ENCODE measurements at regions not wholly inside any gene's neighbourhood (a gene's known extent, or its start where the extent isn't known, plus 50 kb on each side); places are given as distances from the start of the nearest gene placed in this dataset.
"Not testable (repeated sequence)": the region's sequence is repeated elsewhere in the genome, so short reads cannot be mapped to it uniquely, and the experiment has no call there.

DNA sequence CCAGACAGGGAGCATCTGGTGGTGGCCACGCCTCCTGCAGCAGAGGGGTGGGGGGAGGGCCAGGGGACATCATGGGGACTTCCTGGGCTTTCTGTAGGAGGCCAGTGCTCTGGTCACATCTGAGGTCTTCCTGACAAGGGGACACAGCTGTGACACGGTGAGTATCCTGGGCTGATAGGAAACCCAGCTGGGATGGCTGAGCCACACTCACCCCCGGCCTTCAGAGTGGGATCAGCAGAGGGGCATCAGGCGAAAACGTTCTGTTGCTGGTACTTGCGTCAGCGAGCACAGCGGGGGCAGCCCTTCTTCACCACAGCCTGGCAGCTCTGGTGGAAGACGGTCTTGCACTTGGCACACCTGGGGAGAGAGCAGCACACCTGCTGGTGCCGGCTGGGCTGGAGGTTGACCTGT lies 122.9 kb upstream of the SMURF2 start:
- no peak for DNase-seq (ENCODE audit: low spot score)

DNA sequence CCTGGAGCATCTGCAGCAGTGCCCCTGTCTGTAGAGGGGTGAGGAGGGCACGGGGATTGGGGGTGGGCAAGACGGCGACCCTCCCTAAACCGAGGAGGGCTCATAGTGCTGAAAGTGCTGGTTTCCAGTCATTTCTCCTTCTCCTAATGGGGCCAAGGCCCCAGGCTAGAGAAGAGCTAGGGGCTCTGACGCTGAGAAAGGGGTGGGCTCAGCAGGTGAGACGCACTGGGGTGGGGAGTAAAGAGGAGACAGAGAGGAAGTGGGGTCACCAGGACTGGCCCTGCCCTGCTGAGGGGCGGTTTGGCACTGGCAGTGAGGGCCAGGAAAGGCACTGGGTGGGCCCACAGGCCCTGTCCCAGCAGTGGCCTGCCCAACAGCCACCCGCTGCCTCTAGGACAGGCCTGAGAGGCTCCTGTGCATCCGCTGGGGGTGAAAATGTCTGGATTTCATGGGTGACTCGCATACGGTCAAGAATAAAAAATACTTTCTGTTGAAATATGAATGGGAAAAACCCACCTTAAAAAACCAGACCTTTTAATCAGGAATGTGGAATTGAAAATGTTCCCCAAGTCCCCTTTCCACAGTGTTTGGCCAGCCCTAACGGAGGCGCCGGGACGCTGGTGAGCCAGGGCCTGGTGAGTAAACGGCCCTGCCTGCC lies 122.4 kb upstream of the SMURF2 start:
- DNase-seq (ENCODE audit: low spot score): no peak

DNA sequence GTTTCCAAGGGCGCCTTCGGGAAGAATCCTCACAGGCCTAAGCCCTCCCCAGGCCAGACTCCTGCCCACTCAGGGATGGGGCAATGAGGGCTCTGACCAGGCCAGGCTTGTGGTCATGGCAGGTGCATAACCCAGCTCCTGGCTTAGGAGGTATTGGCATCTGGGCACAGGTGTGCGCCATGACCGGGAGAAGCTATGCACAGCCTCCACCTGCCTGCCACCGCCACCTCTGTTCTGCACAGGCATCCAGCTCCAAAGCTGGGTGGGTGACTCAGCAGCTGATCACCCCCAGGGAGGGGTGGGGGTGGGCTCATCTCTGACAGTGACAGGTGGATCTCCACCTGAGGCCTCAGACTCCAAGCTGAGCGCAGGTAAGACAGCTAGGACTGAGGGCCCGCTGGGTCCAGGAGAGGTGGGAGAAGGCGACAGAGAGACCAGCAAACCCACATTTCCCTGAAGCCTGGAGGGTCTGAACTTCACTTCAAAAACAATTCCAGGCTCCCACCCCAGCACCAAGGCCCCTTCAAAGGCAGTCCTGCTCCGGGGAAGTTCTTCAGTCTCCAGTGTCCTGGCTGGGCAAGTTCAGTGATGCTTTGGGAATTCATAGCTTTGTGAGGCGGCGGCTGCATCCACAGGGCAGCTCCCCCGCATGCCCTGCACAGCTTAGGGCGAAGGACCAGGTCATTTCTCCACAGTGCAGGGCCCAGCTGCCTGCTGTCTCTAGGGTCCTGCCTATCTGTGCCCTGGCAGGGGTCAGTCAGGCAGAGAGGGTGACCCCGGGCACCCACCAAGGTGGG lies 121.6 kb upstream of the SMURF2 start:
- no peak for DNase-seq (ENCODE audit: low spot score)

DNA sequence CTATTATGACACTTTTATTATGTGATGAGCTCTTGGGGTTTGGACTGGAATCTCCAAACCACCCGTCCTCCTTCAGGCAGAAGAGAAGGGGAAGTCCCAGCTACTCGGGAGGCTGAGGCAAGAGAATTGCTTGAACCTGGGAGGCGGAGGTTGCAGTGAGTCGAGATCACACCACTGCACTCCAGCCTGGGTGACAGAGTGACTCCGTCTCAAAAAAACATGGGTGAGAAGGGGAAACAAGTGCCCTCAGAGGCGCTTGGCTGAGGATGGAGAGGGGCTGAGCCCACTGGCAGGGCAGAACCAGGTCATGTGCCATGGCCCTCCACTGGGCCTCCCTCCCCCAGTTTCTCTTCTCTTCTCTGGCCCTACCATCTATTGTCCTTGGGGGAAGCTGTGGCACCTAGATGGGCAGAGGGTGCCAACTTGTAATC lies 120.9 kb upstream of the SMURF2 start:
- no peak for DNase-seq (ENCODE audit: low spot score)

DNA sequence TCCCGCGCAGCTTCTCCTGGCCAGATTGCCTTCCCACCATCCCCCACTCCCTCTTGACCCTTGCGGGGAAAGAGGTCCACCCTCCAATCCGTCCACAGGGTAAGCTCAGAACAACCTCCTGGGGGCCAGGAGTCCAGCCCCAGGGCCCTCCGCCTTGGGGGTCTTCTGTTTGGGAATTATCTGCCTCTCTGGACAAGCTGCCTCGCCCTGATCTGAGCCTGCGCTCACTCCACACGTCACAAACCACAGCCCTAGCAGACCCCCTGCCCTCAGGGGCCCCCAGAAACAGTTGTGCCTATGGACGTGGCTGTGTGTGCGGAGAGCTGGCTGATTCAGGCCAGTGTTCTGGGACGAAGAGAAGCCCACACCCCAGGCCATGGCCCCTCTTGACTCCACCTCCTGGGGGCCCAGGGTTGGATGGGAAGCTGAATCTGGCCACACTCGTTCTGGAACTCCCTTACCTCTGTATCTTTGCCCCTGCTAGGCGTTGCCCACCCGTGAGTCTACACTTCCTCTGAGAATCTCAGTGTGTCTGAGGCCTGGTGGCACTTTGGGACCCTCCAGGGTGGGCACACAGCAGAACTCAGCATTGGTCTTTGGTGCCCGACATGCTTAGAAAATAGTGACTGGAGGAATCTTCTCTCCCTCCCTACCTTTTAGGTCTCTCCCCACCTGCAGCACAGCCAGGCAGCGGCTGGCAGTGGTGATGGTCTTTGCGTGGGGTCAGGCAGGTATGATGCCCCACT lies 119.9 kb upstream of the SMURF2 start:
- DNase-seq (ENCODE audit: low spot score): no peak

DNA sequence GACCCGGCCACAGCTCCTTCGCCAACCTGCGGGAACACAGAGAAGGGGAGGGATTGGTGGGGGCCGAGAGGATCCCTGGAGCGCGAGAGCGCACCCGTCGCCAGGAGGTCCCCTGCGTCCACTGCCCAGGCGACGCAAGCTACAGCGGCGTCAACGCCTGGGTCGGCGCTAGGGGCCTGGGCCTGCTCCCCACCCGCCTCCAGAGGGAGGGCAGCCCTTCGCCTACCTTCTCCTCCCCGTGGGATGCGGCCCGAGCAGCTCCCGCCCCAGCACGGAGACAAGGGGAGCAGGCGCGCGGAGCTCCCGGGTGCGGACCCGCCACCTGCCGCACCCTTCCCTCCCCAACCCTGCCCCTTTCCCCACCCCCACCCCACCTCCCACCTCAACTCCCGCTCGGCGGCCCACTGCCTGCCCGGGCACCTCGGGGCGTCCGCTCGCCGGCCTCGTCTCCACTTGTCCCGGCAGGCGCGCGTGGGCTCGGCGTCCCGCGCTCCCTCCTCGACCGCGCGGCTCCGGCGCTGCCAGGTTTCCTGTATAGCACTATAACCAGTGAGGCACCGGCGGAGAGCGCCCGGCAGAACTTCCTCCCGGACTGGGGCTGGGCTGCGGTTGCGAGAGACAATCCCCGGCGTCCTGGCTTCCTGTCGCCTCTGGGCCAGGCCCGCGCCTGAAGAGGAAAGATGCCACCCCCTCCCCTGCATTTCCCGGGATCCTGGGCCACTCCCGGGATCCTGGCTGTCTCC lies 119.1 kb upstream of the SMURF2 start:
- DNase-seq (ENCODE audit: low spot score): no peak

DNA sequence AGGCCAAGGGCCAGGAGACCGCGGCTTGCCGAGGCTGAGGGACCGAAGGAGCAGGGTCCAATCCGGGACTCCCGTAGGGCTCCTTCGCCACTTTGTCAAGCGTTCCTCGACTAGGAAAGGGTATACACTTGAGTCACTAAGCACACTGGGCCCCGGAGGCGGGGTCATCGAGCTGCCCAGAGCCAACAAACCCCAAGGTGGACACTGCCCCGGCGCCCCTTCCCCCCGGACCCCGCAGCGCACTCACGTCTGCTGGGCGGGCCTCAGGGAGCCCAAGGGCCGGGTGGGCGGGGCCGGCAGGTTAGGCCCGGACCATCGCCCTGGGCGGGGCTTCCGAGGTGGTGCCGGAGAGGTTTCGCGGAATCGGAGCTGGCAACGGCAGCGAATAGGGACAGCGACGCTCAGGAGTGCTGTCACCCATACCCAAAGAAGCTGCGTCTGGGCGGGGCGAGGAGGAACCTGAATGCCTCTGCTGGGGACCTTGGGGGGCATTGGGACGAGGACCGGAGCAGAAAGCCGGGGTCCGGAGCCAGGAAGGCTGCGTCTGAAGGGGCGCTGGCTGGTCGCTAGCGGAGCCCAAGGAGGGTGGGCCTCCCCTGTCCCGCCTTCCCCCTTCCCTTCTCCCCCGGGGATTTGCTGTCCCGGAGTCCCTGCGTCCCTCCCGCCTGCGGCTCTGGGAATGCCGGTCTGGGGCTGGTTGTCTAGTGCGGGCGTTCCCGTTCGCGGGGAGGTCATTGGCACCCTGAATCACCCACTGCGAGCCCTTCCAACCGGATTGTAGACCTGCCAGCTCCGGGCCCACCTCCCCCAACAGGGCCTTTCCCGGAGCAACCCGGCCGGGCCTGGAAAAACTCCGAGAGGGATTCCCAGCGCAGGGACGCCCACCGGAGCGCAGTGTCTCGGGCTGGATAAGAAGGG lies 118.2 kb upstream of the SMURF2 start:
- DNase-seq (ENCODE audit: low spot score): no peak

DNA sequence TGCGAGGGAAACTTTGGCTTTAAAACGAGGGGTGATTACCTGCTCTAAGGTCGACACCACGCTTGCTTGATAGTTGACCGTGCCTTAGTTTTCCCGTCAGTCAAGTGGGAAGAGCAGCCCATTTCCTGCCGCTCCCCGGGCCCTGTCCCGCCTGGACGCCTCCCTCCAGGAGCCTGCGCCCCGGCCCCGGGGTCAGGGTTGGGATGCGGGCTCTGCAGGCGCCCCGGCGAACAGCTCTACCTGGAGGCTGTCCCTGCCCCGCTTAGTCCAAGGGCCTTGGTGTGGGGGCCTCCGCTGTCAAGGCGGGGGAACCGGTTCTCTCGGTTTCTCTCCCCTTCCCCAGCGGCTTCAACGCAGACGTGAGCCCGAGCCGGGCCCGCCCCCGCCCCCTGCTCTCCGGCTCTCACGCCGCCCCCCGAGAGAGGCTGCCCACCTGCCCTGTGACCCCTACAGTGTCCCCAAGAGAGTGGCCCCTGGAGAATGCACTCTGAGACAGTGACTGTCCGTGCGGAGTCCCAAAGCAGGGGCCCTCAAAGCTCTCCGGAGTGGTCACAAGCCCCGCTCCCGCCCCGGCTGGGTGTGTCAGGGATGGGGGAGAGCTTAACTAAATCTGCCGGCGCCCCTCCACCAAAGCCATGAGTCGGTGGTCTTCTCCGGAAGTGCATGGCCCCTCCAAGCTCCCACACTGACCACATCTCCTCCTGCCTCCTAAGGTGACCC lies 117.4 kb upstream of the SMURF2 start:
- no peak for DNase-seq (ENCODE audit: low spot score)

DNA sequence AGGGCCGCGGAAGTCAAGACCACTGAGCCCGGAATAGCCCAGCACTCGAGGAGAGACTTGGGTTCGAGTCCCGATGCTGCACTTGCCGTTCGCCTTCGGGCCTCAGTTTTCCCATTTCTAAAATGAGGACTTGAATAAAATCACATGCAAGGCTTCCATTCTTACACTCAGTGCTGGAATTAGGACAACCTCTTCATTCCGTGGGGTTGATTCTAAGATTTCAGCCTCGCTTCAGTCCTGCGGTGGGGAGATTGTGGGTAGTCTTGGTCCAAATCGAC lies 116.9 kb upstream of the SMURF2 start:
- not testable (repeated sequence) for DNase-seq (ENCODE audit: low spot score)

DNA sequence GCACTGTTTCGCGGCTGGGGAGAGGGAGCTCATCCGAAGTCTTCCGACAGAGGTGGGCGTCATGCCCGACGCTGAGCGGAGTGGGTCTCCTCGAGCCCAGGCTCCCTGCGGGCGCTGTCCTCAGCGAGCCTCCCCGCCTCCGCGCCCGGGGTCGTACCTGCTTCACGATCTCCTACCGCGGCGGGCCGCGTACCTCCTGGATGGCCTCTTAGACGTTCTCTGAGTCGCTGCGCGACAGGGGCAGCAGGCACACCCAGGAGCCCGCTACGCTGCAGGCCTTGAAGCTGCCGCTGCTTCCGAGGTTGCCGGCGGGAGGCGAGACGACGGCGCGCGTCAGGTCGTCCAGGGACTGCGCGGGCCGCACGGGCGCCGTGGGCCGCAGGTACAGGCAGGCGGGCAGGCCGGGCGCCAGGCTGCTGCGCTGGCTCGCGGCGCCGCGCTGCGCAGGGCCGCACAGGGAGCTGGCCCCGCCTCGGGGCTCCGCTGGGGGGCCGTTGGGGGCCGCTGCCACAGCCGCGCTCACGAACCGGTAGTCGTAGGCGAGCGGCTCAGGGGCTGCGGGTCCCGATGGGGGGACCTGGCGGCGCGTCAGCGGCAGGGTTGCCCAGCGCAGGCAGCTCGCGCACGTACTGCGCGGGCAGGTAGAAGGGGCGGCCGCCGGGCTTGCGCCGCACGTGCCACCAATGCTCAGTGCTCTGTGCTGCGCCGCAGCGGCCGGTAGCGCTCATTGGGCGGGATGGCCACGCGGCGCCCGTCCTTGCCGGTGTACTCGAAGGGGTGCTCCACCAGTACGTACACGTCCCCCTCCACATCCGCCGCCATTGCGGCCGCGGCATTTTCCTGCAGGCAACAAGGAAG lies 116.4 kb upstream of the SMURF2 start:
- no peak for DNase-seq (ENCODE audit: low spot score)

DNA sequence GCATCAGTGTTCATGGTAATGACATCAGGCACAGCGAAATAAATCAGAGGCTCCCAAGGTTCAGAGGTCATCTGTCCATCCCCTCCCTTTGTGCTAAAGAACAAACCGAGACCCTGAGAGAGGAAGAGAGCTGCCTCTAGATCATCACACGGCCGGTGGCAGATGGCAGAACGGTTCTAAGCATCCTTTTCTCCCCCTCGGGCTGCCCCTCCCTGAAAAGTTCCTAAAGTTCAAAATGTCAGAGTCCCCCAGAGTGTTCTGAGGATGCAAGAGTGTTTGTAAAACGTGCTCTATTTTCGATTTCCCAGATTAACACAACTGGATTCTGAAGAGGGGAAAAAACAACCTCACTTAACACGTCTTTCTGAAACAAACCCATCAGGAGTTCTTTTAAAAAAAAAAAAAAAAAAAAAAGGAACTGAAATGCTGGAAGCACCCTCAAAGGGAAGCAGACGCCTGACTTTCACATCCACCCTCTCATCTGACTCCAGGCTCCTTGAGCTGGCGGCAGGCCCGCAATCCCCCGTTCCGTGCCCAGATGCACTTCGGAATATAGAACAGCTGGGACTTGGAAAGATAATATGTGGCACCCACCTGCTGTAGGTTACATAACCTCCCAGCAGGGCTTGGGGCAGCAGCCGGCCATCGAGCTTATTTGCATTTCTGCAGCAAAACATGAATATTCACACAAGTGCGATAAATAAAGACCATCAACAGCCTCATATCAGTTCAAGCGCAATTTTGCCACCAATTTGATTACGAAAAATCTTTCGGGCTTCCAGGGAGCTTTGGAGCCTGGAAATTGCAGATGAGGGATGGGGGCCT lies 115.5 kb upstream of the SMURF2 start:
- DNase-seq (ENCODE audit: low spot score): no peak

DNA sequence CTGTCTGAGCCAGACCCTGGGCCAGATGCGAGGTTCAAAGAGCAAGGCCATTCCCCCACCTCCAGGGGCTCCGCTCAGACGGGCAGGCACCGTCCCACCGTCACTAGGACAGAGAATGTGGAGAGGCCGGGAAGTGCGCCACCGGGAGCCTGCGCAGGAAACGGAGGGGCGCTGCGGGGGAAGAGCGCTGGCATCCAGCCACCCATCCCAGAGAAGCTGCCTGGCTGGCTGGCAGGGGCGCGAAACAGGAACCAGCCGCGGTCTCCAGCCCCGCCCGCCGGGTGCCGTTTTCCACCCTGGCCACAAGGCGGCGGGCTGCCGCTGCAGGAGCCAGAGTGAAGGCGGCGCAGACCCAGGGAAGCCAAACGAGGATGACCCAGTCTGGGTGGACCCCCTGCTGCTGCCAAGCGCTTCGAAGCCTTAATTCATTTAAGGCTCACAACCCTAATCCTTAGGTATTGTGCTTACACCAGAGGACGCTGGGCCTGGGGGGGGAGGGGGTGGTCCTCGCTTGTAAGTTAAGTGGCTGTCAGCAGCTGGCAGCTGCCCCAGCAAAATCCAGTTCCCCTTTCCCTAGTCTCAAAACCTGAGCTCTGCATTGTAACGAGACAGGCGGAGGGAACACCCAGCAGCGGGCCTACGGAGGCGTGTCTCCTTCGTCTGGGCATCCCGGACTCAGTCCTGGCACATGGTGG lies 114.8 kb upstream of the SMURF2 start:
- peak; percentile 79 for DNase-seq (ENCODE audit: low spot score)

DNA sequence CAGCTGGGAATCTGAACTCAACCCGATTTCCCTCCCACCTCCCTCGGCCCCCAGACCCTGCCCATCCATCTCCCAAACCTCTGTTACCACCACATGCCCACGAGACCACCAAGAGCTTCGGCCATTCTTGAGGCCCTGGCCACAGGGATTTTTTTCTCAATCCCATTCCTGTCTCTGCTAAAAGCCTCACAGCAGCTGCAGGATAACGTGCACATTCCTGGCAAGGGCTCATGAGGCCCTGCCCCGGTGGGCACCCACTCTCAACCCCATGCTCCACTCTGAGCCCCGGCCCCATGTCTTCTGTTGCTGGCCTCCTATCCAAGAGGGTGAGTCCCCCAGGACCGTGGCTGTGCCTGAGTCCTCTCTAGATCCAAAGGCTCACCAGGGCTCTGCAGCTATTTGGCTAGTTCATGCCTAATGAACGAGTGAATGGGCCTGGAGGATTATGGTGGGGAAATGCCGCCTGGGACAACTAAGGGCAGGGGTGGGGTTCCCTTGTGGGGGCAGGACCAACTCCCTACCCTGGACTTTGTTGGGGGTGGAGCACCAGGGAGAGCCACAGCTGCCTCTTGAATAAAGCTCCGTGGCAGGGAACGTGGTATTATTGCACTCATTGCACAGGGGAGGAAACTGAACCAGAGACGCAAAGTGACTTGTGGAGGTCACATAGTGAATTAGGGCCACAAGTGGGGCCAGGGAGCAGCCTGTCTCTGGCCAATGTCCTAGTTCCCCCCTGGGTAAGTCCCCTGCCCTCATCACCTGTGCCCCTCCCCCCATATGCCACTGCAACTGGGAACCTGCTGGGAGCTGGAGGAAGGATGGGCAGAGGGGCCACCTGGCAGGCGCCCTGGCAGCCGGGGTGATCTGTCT lies 113.8 kb upstream of the SMURF2 start:
- DNase-seq (ENCODE audit: low spot score): no peak

DNA sequence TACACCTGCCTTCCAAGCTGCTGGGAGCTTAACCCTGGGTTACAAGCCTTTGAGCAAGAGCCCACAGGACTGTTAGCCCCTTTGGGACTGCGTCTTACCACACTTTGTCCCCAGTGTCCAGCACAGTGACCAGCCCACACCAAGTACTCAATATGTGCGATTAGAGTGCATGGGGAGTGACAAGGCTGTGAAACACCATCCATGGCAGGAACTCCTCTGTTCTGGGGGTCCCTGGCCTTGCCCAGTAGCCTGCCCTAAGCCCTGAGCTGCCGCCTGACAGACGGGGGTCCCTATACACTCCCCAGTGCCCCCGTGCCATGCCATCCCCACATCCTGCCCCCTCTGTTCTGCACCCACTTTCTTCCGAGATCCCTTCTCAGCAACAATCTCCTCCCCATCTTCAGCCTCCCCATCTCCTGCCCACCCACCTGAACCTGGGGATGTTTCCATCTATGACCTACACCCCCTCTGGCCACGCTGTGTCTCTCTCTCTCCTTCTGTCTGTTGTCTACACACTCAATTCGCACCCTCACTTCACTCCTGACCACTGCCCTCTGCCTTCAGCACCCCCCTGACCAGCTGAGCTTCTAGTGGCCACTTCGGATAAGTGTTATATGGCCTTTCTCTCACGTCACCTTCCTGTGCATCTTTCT lies 112.9 kb upstream of the SMURF2 start:
- no peak for DNase-seq (ENCODE audit: low spot score)

DNA sequence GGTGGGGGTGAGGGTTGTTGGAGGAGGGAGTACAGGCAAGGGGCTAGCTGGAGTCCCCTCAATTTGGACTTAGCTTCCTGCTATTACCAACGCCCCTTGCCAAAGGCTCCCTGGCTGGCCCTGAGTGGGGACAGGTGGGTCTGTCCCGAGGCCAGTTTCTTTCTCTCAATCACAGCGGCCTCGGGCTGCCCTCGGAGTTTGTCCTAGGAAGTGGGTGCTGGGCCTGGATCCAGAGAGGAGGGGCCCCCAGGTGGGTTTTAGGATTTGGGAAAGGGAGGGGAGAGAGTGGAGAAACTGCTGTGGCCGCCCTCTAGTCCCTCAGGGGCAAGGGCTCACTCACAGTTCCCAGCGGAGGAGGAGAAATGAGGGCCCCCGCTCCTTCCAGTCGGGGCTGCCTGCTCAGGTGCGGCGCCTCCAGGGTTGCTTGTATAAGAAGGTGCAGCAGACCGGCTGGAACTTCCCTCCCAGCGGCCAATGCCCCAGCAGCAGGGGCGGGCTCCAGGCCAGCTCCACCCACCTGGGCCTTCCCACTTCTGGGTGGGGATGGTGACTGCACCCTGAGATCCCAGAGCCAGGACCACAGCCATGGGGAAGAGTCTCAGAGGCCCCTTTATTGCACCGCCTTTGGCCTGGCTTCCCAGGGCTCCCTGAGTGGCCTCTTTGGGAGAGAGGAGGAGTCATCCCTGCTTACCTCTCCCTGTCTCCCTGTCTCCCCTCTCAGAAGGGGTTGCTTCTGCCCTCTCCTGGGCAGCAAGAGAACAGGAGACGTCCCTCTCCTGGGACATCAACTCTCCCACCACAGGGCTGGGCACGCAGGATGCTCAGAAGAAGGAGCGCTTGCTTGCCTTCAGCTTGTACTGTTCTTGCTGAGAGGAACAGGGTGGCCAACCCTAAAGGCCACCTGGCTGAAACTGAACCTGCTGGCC lies 112.0 kb upstream of the SMURF2 start:
- DNase-seq (ENCODE audit: low spot score): peak; percentile 84
